ENCODE measurements at regions not wholly inside any gene's neighbourhood (a gene's known extent, or its start where the extent isn't known, plus 50 kb on each side); places are given as distances from the start of the nearest gene placed in this dataset.

GRCh38 chr6:132053511-132053910 is 102.3 kb upstream of the CCN2 start:
- TF ChIP-seq CTCF (IDR thresholded peaks at IDR 0.05) (no peak), EZH2phosphoT487 (IDR thresholded peaks at IDR 0.05; ENCODE audit: borderline replicate concordance, low read depth) (no peak), POLR2AphosphoS5 (IDR thresholded peaks at IDR 0.05; ENCODE audit: low read depth, low read length) (no peak), YY1 (IDR thresholded peaks at IDR 0.05; ENCODE audit: low read depth) (no peak), TAF1 (IDR thresholded peaks at IDR 0.05; ENCODE audit: borderline replicate concordance, low read depth, low read length) (no peak), RXRA (IDR thresholded peaks at IDR 0.05; ENCODE audit: borderline replicate concordance, low read depth) (no peak), EP300 (IDR thresholded peaks at IDR 0.05; ENCODE audit: borderline replicate concordance in 1 of 2, low read depth in 1 of 2, low read length in 1 of 2) (no peak), GABPA (IDR thresholded peaks at IDR 0.05; ENCODE audit: low read depth) (no peak)

Data from SK-N-SH (cell line).